A673 (cell line): ENCODE measurements at regions not wholly inside any gene's neighbourhood (a gene's known extent, or its start where the extent isn't known, plus 50 kb on each side); places are given as distances from the start of the nearest gene placed in this dataset.

ENCODE experiments used
- EZH2 ChIP-seq: fragments of 200-600 bp; sonication (generic); IDR thresholded peaks from 2 replicates; pipeline ENCODE4 v1.6.1; 2017; ENCODE audit warnings: borderline replicate concordance, low read depth, mild to moderate bottlenecking, mixed read lengths, antibody characterized with exemption, low read length; ENCODE audit not compliant: poor library complexity, severe bottlenecking
- TF ChIP-seq, protein P1 (sequence below): fragments of 300-800, 200-600 bp; sonication (generic); conservative IDR thresholded peaks from 2 replicates; pipeline ENCODE4 v1.5.1; 2017; ENCODE audit warnings: low read depth, mild to moderate bottlenecking, antibody characterized with exemption, low read length, moderate library complexity, mixed read lengths

DNA sequence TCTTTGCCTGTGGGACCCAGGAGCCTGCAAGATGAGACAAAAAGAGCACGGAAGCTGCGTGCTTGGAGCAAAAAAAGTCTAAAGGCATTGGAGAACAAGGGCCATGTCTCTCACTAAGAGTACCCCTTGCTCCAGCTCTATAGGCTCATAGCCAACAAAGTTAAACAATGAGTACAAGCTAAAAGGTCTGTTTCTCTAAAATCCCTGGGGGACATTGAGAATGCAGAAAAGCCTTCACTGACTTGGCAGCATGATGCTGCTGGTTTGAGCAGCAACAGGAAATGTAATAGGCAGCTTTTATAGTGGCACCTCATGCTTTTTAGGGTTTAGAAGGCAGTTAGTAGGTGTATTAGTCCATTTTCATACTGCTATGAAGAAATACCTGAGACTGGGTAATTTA, 287.5 kb downstream of the SMARCA2 start:
- TF ChIP-seq, protein P1, sequence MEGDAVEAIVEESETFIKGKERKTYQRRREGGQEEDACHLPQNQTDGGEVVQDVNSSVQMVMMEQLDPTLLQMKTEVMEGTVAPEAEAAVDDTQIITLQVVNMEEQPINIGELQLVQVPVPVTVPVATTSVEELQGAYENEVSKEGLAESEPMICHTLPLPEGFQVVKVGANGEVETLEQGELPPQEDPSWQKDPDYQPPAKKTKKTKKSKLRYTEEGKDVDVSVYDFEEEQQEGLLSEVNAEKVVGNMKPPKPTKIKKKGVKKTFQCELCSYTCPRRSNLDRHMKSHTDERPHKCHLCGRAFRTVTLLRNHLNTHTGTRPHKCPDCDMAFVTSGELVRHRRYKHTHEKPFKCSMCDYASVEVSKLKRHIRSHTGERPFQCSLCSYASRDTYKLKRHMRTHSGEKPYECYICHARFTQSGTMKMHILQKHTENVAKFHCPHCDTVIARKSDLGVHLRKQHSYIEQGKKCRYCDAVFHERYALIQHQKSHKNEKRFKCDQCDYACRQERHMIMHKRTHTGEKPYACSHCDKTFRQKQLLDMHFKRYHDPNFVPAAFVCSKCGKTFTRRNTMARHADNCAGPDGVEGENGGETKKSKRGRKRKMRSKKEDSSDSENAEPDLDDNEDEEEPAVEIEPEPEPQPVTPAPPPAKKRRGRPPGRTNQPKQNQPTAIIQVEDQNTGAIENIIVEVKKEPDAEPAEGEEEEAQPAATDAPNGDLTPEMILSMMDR: no peak
- no peak for TF ChIP-seq EZH2
